Right lobe of liver (tissue), 6 donors: ENCODE measurements at regions not wholly inside any gene's neighbourhood (a gene's known extent, or its start where the extent isn't known, plus 50 kb on each side); places are given as distances from the start of the nearest gene placed in this dataset.
"Not testable (repeated sequence)": the region's sequence is repeated elsewhere in the genome, so short reads cannot be mapped to it uniquely, and the experiment has no call there.

Source experiments
- ATAC-seq, 4 donors: fragments of 200-7000 bp; cut with Tn5 transposase; one replicate each; pipeline ENCODE4 v1.9.1; 2020; ENCODE audit warnings: mild to moderate bottlenecking in 4 of 4, moderate library complexity in 4 of 4
- DNase-seq, 3 donors: peaks; one replicate each; pipeline ENCODE4 v3.0.0-alpha.2; 2020
- H3K27ac ChIP-seq, 3 donors: fragments of 200-600 bp; one replicate each; pipeline ENCODE4 v1.8.0; 2022
- H3K27me3 ChIP-seq, 2 donors: fragments of 200-600 bp; one replicate each; pipeline ENCODE4 v1.8.0; 2022
- H3K36me3 ChIP-seq, 4 donors: fragments of 200-600 bp; sonication (generic) in 1 of 4; one replicate each; pipeline versions ENCODE4 v1.5.1 to v1.8.0; 2017 to 2022; ENCODE audit warnings: control low read depth in 1 of 4
- H3K4me1 ChIP-seq, 4 donors: fragments of 200-600 bp; sonication (generic) in 1 of 4; one replicate each; pipeline versions ENCODE4 v1.5.1 to v1.8.0; 2017 to 2022; ENCODE audit warnings: control low read depth in 1 of 4
- H3K4me3 ChIP-seq, 3 donors: fragments of 200-600 bp; one replicate each; pipeline ENCODE4 v1.8.0; 2022
- H3K9me3 ChIP-seq, 4 donors: fragments of 200-600 bp; sonication (generic) in 1 of 4; one replicate each; pipeline versions ENCODE4 v1.5.1 to v1.8.0; 2017 to 2022; ENCODE audit warnings: control low read depth in 1 of 4
- POLR2A ChIP-seq: fragments of 450-650 bp; IDR thresholded peaks from one replicate; pipeline ENCODE4 v1.6.1; 2017; ENCODE audit warnings: antibody characterized with exemption, mild to moderate bottlenecking
- WGBS: methylation state at CpG from one replicate; pipeline ENCODE4 v1.1.6; 2018; ENCODE audit warnings: low coverage, low lambda C conversion rate; ENCODE audit not compliant: insufficient coverage; ENCODE audit errors: missing lambda C conversion rate; 5-methylcytosine and 5-hydroxymethylcytosine counted together
- intact Hi-C, 2 donors: fragments of 100-400 bp; cut with DNase I; formaldehyde crosslinking; loops; one replicate each; pipeline versions ENCODE4 v1.11.2 to v1.14.1; 2022
- TF ChIP-seq, protein P1 (sequence below), 4 donors: fragments of 200-600 bp in 3 of 4; fragments of 450-650 bp in 1 of 4; IDR thresholded peaks; one replicate each; pipeline versions ENCODE4 v1.5.1 to v1.8.0; 2016 to 2022; ENCODE audit warnings: antibody characterized with exemption in 4 of 4, mild to moderate bottlenecking in 2 of 4
- donor health status: DM: no; HTN: yes; CAD: no.
- donor health status: DM: no; HTN: no; CAD: no.
- donor health status: DM: no; HTN: no; CAD: no.
- donor health status: DM: no; HTN: yes; CAD: no.
- donor health status: DM: no; HTN: yes; CAD: no.

DNA sequence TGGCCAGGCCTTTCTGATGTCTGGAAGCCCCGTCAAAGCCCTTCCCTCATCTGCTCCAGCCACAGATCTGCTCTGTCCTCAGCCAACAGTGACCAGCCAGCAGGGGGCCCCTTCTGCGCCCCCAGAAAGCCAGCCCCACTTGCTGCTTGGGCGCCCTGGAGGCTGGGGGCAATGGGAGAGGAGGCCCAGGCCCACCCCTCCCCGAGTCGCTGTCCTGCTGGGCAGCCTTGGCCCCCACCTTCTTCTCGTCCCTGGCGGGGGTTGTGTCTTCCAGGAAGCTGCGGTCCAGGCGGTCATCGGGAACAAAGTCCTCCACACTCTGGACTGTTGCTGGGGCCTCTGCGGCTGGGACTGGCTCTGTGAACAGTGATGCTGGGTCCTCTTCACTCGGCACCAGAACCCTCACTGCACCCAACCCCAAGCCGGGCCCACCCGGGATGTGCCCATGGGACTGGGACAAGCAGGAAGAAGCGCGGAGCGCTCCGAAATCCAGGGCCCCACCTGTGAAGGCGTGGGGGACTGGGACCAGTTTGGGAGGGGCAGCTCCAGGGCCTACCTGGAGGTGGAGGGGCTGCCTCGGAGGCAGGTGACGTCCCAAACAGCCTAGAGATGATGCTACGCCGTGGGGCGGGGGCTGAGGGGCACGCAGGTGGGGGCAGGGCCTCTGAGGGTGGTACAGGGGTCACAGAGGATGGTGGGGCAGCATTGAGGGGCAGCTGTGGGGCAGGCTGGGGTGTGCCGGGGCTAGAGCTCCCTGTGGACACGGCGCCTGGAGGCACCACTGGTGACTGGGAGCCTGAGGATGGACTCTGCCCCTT is 257.6 kb downstream of the ANKRD30B start:
- WGBS = 73% methylated on average over 4 of the region's 28 CpGs
- H3K36me3 ChIP-seq = no peaks in the 10 kb centered on the region
- no peak overlapping the region for H3K27ac ChIP-seq
- intact Hi-C loops = no loop called here
- peak in 1 of 3 donors; percentile 46 for DNase-seq
- no peaks in the 10 kb centered on the region for H3K27me3 ChIP-seq
- ATAC-seq = peak in 1 of 4 donors; percentile 8
- TF ChIP-seq POLR2A = no peak
- TF ChIP-seq, protein P1, sequence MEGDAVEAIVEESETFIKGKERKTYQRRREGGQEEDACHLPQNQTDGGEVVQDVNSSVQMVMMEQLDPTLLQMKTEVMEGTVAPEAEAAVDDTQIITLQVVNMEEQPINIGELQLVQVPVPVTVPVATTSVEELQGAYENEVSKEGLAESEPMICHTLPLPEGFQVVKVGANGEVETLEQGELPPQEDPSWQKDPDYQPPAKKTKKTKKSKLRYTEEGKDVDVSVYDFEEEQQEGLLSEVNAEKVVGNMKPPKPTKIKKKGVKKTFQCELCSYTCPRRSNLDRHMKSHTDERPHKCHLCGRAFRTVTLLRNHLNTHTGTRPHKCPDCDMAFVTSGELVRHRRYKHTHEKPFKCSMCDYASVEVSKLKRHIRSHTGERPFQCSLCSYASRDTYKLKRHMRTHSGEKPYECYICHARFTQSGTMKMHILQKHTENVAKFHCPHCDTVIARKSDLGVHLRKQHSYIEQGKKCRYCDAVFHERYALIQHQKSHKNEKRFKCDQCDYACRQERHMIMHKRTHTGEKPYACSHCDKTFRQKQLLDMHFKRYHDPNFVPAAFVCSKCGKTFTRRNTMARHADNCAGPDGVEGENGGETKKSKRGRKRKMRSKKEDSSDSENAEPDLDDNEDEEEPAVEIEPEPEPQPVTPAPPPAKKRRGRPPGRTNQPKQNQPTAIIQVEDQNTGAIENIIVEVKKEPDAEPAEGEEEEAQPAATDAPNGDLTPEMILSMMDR (IDR thresholded peaks at IDR 0.05) = no peak
- H3K9me3 ChIP-seq = no peaks in the 10 kb centered on the region
- H3K4me3 ChIP-seq = no peak overlapping the region
- no peaks in the 10 kb centered on the region for H3K4me1 ChIP-seq

DNA sequence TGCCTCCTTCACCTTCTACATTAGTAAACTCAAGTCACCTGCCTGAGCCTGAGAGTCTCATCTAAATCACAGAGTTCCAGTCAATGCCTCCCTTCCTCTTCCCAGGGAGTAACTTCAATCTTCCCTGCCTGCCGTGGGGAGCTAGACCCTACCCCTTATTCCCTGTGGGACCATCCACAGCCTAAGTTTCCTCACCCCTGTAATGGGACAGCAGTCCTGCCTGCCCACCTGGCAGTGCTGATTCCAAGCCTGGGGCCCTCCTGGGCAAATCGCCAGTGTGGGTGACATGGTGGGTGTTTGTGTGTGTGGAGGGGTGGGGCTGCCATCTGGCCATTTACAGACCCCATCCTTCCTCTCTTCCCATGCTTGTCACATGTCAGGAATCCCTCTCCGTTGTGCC is 258.6 kb downstream of the ANKRD30B start:
- H3K9me3 ChIP-seq, H3K27me3 ChIP-seq, intact Hi-C loops, H3K4me3 ChIP-seq, ATAC-seq, DNase-seq, H3K27ac ChIP-seq, H3K36me3 ChIP-seq, H3K4me1 ChIP-seq: not testable (repeated sequence)
- 41% methylated on average over 3 of the region's 3 CpGs for WGBS

DNA sequence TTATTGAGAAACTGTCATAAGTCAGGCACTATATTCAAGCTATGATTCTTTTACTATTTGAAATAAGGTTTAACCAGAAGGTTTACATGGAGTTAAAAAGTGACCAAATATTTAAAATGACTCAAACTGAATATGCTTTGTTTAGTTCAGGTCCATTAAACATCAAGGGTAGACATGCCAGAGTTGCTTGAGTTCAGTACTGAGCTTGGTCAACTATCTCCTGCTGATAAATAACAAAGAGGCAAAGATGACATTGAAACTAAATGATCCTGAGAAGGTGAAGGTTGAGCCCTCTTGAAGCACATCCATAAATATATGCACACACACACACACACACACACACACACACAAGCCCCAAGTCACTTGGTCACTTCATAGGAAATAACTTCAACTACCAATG is 278.1 kb downstream of the ANKRD30B start:
- H3K9me3 ChIP-seq, ATAC-seq, H3K4me1 ChIP-seq, H3K36me3 ChIP-seq, intact Hi-C loops, H3K27me3 ChIP-seq, H3K4me3 ChIP-seq, DNase-seq, H3K27ac ChIP-seq: not testable (repeated sequence)

DNA sequence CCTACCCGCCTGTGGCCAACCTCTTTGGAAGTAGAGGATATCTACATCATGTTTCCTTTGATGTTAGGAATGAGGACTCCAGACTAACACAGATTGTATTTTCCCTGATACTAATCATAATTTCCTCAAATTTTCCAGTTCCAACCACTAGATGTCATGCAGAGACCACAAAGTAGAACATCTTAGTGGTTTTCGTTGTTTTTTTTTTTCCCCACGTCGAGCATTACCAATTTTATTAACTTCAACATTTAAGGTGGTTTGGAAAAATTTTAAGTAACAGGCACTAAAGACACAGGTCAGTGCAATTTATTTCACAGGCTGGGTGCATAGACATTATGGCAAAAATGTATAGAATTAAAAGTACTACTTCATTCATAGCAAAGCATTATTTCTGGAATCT is 280.1 kb downstream of the ANKRD30B start:
- H3K4me3 ChIP-seq, H3K4me1 ChIP-seq, intact Hi-C loops, H3K9me3 ChIP-seq, H3K36me3 ChIP-seq, DNase-seq, H3K27ac ChIP-seq, H3K27me3 ChIP-seq: not testable (repeated sequence)
- TF ChIP-seq, protein P1 (IDR thresholded peaks at IDR 0.05) = peak in 2 of 4 donors; percentile 40 to 42
- peak; percentile 64 to 78 (median 70) for ATAC-seq
- WGBS = 7% methylated on average over 4 of the region's 4 CpGs

DNA sequence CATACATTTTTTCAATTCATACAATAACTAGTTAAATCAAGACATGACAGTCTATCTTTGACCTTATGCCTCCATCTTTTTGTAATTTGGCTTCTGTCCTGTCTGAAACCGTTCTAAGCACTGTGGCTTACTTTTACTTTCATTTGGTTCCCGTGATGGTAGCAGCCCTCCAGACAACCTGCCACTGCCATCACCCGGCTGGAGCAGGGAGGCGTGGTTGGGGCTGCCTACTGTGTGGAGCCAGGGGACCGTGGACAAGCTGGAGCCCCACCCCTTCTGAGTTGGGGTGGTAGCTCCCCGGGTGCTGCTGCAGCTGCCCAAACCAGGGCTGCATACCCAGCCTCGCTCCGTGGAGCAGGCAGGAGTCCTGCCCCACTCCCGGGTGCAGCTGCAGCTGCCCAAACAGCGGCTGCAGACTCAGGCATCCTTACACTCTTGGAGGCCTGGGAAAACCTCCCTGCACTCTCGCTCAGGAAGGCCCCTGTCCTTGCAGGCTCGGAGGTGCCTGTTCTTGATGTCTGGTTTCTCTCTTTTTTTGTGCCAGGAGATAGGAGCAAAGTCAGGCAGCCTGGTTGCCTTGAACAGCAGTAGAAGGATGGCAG is 312.4 kb downstream of the ANKRD30B start:
- H3K4me1 ChIP-seq, H3K36me3 ChIP-seq, H3K4me3 ChIP-seq, H3K9me3 ChIP-seq, intact Hi-C loops, H3K27ac ChIP-seq, DNase-seq, H3K27me3 ChIP-seq: not testable (repeated sequence)
- WGBS = 10% methylated on average over 2 of the region's 12 CpGs
- peak in 3 of 4 donors; percentile 20 to 48 (median 40) for ATAC-seq

DNA sequence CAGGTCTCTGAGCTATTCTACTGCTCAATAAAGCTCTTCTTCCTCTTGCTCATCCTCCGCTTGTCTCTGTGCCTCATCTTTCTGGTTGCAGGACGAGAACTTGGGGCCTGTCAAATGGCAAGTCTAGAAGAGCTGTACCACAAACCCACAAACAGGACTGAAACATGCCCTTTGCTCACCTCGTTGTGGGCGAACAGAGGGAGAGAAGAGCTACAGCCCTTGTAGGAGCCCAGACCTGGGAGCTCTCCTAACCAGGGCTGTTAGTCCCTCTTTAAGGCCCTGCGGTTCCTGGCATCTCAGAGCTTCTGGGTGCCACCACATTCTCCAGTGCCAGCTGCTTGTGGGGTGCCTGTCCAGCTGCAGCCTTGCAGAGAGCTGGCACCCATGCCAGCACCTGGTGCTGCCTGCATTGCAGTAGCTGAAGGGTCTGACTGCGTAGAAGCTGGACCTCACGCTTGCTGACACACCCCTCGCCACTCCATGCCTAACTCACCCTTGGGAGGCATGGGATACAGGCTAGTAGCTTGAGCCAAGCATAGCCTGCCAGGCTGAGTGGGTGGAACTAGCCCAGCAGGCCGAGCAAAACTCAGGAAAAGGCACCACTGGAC is 313.4 kb downstream of the ANKRD30B start:
- ATAC-seq, intact Hi-C loops, DNase-seq, H3K9me3 ChIP-seq, H3K27ac ChIP-seq, H3K36me3 ChIP-seq, H3K27me3 ChIP-seq, H3K4me3 ChIP-seq, H3K4me1 ChIP-seq: not testable (repeated sequence)
- WGBS = 58% methylated on average over 3 of the region's 9 CpGs

DNA sequence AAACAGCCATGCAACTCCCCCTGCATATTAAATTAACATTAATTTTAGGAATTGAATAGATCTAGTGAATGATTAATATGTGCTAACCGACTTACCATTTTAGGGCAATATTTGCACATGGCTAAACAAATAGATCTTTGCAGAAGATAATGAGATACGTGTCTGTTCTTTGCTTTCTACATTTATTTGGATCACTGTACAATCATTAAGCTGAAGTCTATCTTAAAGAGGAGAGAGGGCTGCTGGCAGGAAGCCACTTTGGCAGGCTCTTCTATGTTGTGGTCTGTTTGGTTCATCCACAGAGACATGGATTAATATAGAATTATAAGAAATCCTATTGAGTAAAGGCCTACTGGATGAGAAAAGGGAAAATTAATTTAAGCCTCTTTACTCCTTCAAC is 318.5 kb downstream of the ANKRD30B start:
- intact Hi-C loops, H3K36me3 ChIP-seq, H3K9me3 ChIP-seq, H3K4me3 ChIP-seq, H3K27me3 ChIP-seq, DNase-seq, H3K4me1 ChIP-seq, H3K27ac ChIP-seq: not testable (repeated sequence)
- WGBS = 23% methylated on average over 2 of the region's 2 CpGs
- peak; percentile 43 to 82 (median 52) for ATAC-seq

DNA sequence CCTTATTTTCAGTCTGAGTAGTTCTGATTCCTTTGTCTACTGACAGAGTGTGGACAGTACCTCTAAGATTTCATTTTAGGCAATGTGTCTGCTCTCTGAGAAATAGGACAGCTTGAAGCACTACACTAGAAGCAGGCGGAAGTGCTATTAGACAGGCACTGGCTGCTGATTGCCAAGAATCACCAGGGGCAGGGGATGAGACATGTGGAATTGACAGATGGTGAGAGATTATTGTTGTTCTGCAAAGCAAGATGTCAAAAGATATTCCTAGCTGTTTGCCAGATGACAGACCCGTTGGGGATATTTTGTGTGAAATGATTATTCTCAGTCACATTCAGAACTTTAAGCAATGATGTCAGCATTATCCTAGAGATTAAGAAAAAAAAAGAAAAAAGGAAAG is 323.3 kb downstream of the ANKRD30B start:
- H3K9me3 ChIP-seq, H3K27ac ChIP-seq, ATAC-seq, H3K4me3 ChIP-seq, intact Hi-C loops, H3K36me3 ChIP-seq, H3K27me3 ChIP-seq, H3K4me1 ChIP-seq, DNase-seq: not testable (repeated sequence)
- 58% methylated on average over 2 of the region's 2 CpGs for WGBS
